HL-60 (cell line): ENCODE measurements at regions not wholly inside any gene's neighbourhood (a gene's known extent, or its start where the extent isn't known, plus 50 kb on each side); places are given as distances from the start of the nearest gene placed in this dataset.

ENCODE experiments used
- DNase-seq, 2 experiments: peaks; one replicate each; pipeline ENCODE4 v3.0.0-alpha.2; 2010 to 2020; ENCODE audit warnings: low read depth in 1 of 2, low spot score in 1 of 2
- H3K27ac ChIP-seq: fragments of 250-450 bp; sonication (Bioruptor Pico); replicated peaks from 2 replicates; pipeline ENCODE4 v1.5.1; 2020; ENCODE audit warnings: mild to moderate bottlenecking, moderate library complexity
- H3K27me3 ChIP-seq: fragments of 250-450 bp; sonication (Bioruptor Pico); 2 replicates; pipeline ENCODE4 v1.5.1; 2021; ENCODE audit warnings: mild to moderate bottlenecking, moderate library complexity; ENCODE audit not compliant: insufficient read depth, poor library complexity, severe bottlenecking
- H3K4me3 ChIP-seq: replicated peaks from 2 replicates; pipeline ENCODE4 v1.5.1; 2011; ENCODE audit warnings: mild to moderate bottlenecking, control low read depth, low read length; ENCODE audit not compliant: insufficient read depth
- GABPA ChIP-seq: IDR thresholded peaks from 2 replicates; pipeline ENCODE4 v1.6.1; 2012; ENCODE audit warnings: low read depth
- POLR2AphosphoS5 ChIP-seq: IDR thresholded peaks from 2 replicates; pipeline ENCODE4 v1.6.1; 2012; ENCODE audit warnings: low read depth
- SPI1 ChIP-seq: IDR thresholded peaks from 2 replicates; pipeline ENCODE4 v1.6.1; 2012; ENCODE audit warnings: low read depth, mild to moderate bottlenecking, borderline replicate concordance
- TF ChIP-seq, protein P1 (sequence below): IDR thresholded peaks from 2 replicates; pipeline ENCODE4 v1.6.1; 2012; ENCODE audit warnings: low read depth; ENCODE audit not compliant: insufficient replicate concordance
- TF ChIP-seq, protein P2 (sequence below): IDR thresholded peaks from one replicate; pipeline ENCODE4 v1.5.1; 2011; ENCODE audit warnings: low read length, control low read depth, inconsistent platforms; ENCODE audit not compliant: insufficient read depth

DNA sequence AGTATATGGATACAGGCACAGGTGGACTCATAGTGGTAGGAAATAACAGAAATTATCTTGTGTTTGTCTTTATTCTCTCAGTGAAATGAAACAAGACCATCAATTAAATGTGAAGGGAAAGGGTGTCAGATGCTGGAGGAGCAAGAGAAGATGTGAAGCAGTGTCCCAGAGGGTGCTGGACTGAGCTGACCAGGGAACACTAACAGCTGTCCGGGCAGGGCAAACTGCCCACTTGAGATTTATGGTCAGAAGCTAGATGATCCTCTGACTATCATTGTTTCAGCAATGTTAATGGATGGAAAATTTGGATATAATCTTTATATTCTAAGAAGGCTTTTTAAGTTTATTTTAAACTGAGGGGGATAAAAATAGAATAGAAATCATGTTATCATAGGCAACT is 267.2 kb upstream of the SLC7A11 start:
- no peak overlapping the region for H3K27ac ChIP-seq
- H3K27me3 ChIP-seq, result no peaks in the 10 kb centered on the region
- TF ChIP-seq, protein P1, sequence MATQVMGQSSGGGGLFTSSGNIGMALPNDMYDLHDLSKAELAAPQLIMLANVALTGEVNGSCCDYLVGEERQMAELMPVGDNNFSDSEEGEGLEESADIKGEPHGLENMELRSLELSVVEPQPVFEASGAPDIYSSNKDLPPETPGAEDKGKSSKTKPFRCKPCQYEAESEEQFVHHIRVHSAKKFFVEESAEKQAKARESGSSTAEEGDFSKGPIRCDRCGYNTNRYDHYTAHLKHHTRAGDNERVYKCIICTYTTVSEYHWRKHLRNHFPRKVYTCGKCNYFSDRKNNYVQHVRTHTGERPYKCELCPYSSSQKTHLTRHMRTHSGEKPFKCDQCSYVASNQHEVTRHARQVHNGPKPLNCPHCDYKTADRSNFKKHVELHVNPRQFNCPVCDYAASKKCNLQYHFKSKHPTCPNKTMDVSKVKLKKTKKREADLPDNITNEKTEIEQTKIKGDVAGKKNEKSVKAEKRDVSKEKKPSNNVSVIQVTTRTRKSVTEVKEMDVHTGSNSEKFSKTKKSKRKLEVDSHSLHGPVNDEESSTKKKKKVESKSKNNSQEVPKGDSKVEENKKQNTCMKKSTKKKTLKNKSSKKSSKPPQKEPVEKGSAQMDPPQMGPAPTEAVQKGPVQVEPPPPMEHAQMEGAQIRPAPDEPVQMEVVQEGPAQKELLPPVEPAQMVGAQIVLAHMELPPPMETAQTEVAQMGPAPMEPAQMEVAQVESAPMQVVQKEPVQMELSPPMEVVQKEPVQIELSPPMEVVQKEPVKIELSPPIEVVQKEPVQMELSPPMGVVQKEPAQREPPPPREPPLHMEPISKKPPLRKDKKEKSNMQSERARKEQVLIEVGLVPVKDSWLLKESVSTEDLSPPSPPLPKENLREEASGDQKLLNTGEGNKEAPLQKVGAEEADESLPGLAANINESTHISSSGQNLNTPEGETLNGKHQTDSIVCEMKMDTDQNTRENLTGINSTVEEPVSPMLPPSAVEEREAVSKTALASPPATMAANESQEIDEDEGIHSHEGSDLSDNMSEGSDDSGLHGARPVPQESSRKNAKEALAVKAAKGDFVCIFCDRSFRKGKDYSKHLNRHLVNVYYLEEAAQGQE, result no peak
- no peak for TF ChIP-seq SPI1
- no peak overlapping the region for H3K4me3 ChIP-seq
- DNase-seq, result no peak

DNA sequence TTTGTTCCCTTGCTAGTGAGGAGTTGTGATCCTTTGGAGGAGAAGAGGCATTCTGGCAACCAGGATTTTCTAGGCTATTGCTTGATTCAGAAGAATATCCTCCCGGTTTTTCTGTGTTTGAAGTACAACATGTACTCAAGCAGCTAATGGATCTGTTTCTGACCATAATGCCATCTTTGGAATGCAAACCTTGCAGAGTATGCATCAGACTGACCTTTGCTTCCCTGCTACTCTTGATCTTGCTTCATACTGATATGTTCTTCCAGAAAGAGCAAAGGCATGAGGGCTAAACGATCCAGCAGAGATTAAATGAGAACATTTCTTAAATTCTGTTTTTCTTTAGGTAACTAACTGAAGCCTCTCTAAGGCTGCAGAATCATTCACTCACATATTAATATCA is 265.4 kb upstream of the SLC7A11 start:
- TF ChIP-seq SPI1 (no peak), GABPA (no peak), POLR2AphosphoS5 (no peak)
- TF ChIP-seq, protein P1, result no peak
- TF ChIP-seq, protein P2, sequence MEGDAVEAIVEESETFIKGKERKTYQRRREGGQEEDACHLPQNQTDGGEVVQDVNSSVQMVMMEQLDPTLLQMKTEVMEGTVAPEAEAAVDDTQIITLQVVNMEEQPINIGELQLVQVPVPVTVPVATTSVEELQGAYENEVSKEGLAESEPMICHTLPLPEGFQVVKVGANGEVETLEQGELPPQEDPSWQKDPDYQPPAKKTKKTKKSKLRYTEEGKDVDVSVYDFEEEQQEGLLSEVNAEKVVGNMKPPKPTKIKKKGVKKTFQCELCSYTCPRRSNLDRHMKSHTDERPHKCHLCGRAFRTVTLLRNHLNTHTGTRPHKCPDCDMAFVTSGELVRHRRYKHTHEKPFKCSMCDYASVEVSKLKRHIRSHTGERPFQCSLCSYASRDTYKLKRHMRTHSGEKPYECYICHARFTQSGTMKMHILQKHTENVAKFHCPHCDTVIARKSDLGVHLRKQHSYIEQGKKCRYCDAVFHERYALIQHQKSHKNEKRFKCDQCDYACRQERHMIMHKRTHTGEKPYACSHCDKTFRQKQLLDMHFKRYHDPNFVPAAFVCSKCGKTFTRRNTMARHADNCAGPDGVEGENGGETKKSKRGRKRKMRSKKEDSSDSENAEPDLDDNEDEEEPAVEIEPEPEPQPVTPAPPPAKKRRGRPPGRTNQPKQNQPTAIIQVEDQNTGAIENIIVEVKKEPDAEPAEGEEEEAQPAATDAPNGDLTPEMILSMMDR, result no peak
- DNase-seq, result no peak
- Histone ChIP-seq H3K27me3 (no peaks in the 10 kb centered on the region), H3K4me3 (no peak overlapping the region), H3K27ac (no peak overlapping the region)

DNA sequence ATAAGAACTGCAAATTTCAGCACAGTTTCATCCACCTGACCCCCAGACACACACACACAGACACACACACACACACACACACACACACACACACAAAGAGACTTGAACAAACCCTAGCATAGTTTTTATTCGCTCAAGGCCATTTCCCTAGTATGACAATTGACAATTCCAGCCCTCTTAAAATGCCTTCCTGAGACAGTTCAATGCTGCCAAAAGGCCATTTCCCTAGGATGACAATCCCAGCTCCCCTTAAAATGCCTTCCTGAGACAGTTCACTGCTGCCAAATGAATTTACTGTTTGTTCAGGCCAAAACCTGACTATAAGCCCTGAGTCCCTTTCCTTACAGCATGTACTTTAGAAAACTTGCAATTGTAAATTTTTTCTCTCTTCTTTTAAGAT is 259.5 kb upstream of the SLC7A11 start:
- no peaks in the 10 kb centered on the region for H3K27me3 ChIP-seq
- no peak for DNase-seq
- TF ChIP-seq, protein P2, result no peak
- H3K27ac ChIP-seq, result no peak overlapping the region
- H3K4me3 ChIP-seq, result no peak overlapping the region

DNA sequence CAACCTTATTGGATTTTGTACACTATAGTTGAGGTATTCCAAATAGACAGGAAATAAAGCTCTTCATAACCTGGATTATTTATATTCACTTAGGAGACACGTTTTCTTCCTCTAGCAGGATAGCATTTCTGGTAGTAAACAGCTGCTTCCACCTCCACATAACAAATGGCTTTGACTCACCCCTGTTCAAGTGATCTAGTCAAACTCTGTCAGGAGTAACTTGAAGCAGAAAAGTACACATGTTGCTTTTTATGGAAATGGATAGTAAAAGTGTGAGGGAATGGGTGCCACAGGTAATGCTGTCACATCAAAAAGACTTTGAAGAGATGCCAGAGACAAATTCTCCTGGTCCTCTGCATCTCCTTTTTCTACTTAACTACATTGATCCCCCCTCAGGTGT is 258.7 kb upstream of the SLC7A11 start:
- no peak overlapping the region for H3K4me3 ChIP-seq
- no peaks in the 10 kb centered on the region for H3K27me3 ChIP-seq
- H3K27ac ChIP-seq, result no peak overlapping the region
- DNase-seq, result no peak
- TF ChIP-seq POLR2AphosphoS5, result no peak
- TF ChIP-seq, protein P2, result no peak
- TF ChIP-seq, protein P1, result no peak
- TF ChIP-seq SPI1, result no peak
- no peak for TF ChIP-seq GABPA
